DND-41 (cell line): ENCODE measurements at regions not wholly inside any gene's neighbourhood (a gene's known extent, or its start where the extent isn't known, plus 50 kb on each side); places are given as distances from the start of the nearest gene placed in this dataset.

Experiments used
- ATAC-seq: fragments of 200-7000 bp; cut with Tn5 transposase; 3 replicates; pipeline ENCODE4 v1.9.1; 2021; ENCODE audit warnings: low read depth; ENCODE audit not compliant: insufficient read depth
- DNase-seq: peaks from one replicate; pipeline ENCODE4 v3.0.0-alpha.2; 2020
- H2AFZ ChIP-seq: 2 replicates; pipeline ENCODE4 v1.6.0; 2012; ENCODE audit warnings: low read depth, low read length
- H3K27ac ChIP-seq: 2 replicates; pipeline ENCODE4 v1.5.1; 2012; ENCODE audit warnings: low read length, inconsistent platforms
- H3K27me3 ChIP-seq: fragments of 200-600 bp; sonication (generic); 2 replicates; pipeline ENCODE4 v1.6.0; 2012; ENCODE audit warnings: low read length, mild to moderate bottlenecking, inconsistent platforms; ENCODE audit not compliant: insufficient read depth, poor library complexity
- H3K36me3 ChIP-seq: 2 replicates; pipeline ENCODE4 v1.5.1; 2012; ENCODE audit warnings: low read length, inconsistent platforms; ENCODE audit not compliant: insufficient read depth
- H3K4me1 ChIP-seq: 2 replicates; pipeline ENCODE4 v1.5.1; 2012; ENCODE audit warnings: mild to moderate bottlenecking, low read length; ENCODE audit not compliant: insufficient read depth
- H3K4me2 ChIP-seq: 2 replicates; pipeline ENCODE4 v1.6.0; 2012; ENCODE audit warnings: mild to moderate bottlenecking, moderate library complexity, low read length, inconsistent platforms; ENCODE audit not compliant: insufficient read depth
- H3K4me3 ChIP-seq, 2 experiments: fragments of 200-600 bp in 1 of 2; shearing (Covaris generic) in 1 of 2; 2 replicates each; pipeline ENCODE4 v1.5.1; 2012 to 2016; ENCODE audit warnings: inconsistent platforms in 2 of 2, low read length in 2 of 2, mild to moderate bottlenecking in 2 of 2, low read depth in 1 of 2, moderate library complexity in 1 of 2
- H3K79me2 ChIP-seq: 2 replicates; pipeline ENCODE4 v1.6.0; 2012; ENCODE audit warnings: low read length, inconsistent platforms; ENCODE audit not compliant: insufficient read depth
- H3K9ac ChIP-seq: 2 replicates; pipeline ENCODE4 v1.6.0; 2012; ENCODE audit warnings: low read depth, mild to moderate bottlenecking, inconsistent platforms, low read length, moderate library complexity
- H3K9me3 ChIP-seq: 2 replicates; pipeline ENCODE4 v1.5.1; 2012; ENCODE audit warnings: low read length, moderate library complexity, mild to moderate bottlenecking, inconsistent platforms; ENCODE audit not compliant: insufficient read depth, severe bottlenecking
- H4K20me1 ChIP-seq: 2 replicates; pipeline ENCODE4 v1.6.0; 2012; ENCODE audit warnings: low read length; ENCODE audit not compliant: insufficient read depth
- EZH2 ChIP-seq: IDR thresholded peaks from 3 replicates; pipeline ENCODE4 v1.6.1; 2012; ENCODE audit warnings: borderline replicate concordance, low read depth, mild to moderate bottlenecking, moderate library complexity, low read length, inconsistent platforms; ENCODE audit not compliant: severe bottlenecking
- TF ChIP-seq, protein P1 (sequence below): IDR thresholded peaks from 2 replicates; pipeline ENCODE4 v1.5.1; 2012; ENCODE audit warnings: borderline replicate concordance, low read length, moderate library complexity, mild to moderate bottlenecking; ENCODE audit not compliant: poor library complexity, severe bottlenecking; ENCODE audit errors: extremely low read depth

DNA sequence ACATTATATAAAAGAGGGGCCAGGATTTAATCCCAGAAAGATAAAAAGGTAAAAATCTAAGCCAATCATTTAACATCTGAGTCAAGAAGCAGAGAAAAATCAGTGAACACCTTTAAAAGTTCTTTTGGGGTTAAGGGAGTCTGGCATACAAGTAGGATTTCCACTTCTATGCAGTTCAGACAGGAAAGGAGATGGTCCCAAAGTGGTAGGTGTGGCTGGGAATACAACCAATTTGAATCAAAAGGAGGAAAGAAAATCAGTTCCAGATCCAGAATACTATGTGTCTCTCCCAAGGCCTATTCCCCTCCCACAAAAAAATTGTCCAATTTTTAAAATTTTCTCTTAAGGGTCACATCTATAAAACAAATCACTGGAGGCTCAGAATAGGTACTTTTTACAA lies 167.4 kb downstream of the PHLDA1 start:
- no peak overlapping the region for H3K9ac ChIP-seq
- H3K9me3 ChIP-seq, result no peaks in the 10 kb centered on the region
- no peaks in the 10 kb centered on the region for H4K20me1 ChIP-seq
- no peak for ATAC-seq
- H3K27ac ChIP-seq, result no peak overlapping the region
- H3K4me1 ChIP-seq, result no peaks in the 10 kb centered on the region
- no peaks in the 10 kb centered on the region for H3K27me3 ChIP-seq
- TF ChIP-seq, protein P1, sequence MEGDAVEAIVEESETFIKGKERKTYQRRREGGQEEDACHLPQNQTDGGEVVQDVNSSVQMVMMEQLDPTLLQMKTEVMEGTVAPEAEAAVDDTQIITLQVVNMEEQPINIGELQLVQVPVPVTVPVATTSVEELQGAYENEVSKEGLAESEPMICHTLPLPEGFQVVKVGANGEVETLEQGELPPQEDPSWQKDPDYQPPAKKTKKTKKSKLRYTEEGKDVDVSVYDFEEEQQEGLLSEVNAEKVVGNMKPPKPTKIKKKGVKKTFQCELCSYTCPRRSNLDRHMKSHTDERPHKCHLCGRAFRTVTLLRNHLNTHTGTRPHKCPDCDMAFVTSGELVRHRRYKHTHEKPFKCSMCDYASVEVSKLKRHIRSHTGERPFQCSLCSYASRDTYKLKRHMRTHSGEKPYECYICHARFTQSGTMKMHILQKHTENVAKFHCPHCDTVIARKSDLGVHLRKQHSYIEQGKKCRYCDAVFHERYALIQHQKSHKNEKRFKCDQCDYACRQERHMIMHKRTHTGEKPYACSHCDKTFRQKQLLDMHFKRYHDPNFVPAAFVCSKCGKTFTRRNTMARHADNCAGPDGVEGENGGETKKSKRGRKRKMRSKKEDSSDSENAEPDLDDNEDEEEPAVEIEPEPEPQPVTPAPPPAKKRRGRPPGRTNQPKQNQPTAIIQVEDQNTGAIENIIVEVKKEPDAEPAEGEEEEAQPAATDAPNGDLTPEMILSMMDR, result no peak
- no peak for TF ChIP-seq EZH2
- H3K4me3 ChIP-seq, result no peak overlapping the region
- DNase-seq, result no peak
- no peak overlapping the region for H3K4me2 ChIP-seq
- no peaks in the 10 kb centered on the region for H3K36me3 ChIP-seq
- H2AFZ ChIP-seq, result no peak overlapping the region
- no peaks in the 10 kb centered on the region for H3K79me2 ChIP-seq

DNA sequence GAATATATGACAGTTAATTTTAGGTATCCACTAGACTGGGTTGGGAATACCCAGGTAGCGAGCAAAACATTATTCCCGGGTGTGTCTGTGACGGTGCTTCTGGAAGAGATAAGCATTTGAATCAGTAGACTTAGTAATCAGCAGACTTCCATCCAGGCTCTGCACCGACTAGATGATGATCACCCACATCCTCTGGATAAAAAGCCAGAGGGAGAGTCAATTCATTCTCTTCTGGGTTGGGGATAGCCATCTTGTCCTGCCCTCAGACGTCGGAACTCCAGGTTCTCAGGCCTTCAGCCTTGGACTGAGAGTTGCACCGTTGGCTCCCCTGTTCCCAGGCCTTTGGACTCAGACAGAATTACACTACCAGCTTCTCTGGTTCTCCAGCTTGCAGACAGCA lies 168.0 kb downstream of the PHLDA1 start:
- DNase-seq (no peak), ATAC-seq (no peak)
- no peak overlapping the region for H2AFZ ChIP-seq
- no peaks in the 10 kb centered on the region for H3K79me2 ChIP-seq
- TF ChIP-seq, protein P1, result no peak
- no peak for TF ChIP-seq EZH2
- no peak overlapping the region for H3K4me3 ChIP-seq
- H4K20me1 ChIP-seq, result no peaks in the 10 kb centered on the region
- no peak overlapping the region for H3K27ac ChIP-seq
- no peak overlapping the region for H3K4me2 ChIP-seq
- no peaks in the 10 kb centered on the region for H3K4me1 ChIP-seq
- H3K27me3 ChIP-seq, result no peaks in the 10 kb centered on the region
- no peaks in the 10 kb centered on the region for H3K9me3 ChIP-seq
- H3K9ac ChIP-seq, result no peak overlapping the region
- H3K36me3 ChIP-seq, result no peaks in the 10 kb centered on the region

DNA sequence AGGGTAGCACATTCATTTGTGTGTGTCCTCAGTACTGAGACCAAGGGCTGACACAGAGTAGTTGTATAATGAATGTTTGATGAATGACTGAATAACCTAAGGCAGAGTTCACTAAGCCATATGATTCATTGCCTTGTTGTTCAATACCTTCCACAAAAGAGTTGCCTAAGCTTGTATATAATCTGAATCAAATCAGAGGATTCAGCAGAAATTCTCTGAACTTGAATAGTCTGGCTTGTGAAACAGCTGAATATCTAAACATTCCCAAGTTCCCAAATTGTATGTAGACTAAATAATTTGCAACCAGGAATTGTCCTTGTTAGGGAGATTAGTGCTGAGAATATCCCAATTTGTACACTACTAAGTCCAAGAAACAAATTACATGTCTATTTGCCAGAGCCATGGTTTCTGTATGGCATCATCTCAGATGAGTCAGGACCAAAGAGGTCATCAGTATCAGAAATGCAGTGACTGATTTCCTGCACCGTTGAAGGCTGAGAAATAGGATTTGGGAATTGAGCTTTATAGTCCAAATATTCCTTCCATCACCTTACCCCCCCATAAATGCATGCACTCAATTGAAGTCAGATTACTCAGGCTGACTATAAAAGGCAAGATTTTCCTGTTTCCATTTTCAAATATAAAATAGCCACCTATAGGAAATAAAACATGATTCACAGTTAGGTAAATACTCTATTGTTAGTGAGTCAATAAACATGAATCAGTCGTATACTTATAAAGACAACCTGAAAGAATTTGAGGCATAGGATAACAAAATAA lies 168.7 kb downstream of the PHLDA1 start:
- Histone ChIP-seq H3K4me2 (no peak overlapping the region), H3K9me3 (no peaks in the 10 kb centered on the region), H2AFZ (no peak overlapping the region), H3K36me3 (no peaks in the 10 kb centered on the region), H3K27ac (no peak overlapping the region), H3K79me2 (no peaks in the 10 kb centered on the region), H3K4me1 (no peaks in the 10 kb centered on the region), H3K27me3 (no peaks in the 10 kb centered on the region), H4K20me1 (no peaks in the 10 kb centered on the region), H3K4me3 (no peak overlapping the region), H3K9ac (no peak overlapping the region)
- DNase-seq (no peak), ATAC-seq (no peak)
- TF ChIP-seq EZH2, result no peak

GRCh38 chr12:75859868-75860267 lies 171.7 kb downstream of the PHLDA1 start:
- DNase-seq (no peak), ATAC-seq (no peak)
- H3K4me2 ChIP-seq, result no peak overlapping the region
- no peak overlapping the region for H3K9ac ChIP-seq
- no peaks in the 10 kb centered on the region for H3K79me2 ChIP-seq
- H4K20me1 ChIP-seq, result no peaks in the 10 kb centered on the region
- no peak for TF ChIP-seq EZH2
- TF ChIP-seq, protein P1, result no peak
- H2AFZ ChIP-seq, result no peak overlapping the region
- H3K9me3 ChIP-seq, result no peaks in the 10 kb centered on the region
- H3K4me1 ChIP-seq, result no peaks in the 10 kb centered on the region
- no peaks in the 10 kb centered on the region for H3K27me3 ChIP-seq
- no peak overlapping the region for H3K27ac ChIP-seq
- H3K36me3 ChIP-seq, result no peaks in the 10 kb centered on the region
- H3K4me3 ChIP-seq, result no peak overlapping the region
